DMS53 (cell line): ENCODE measurements at regions not wholly inside any gene's neighbourhood (a gene's known extent, or its start where the extent isn't known, plus 50 kb on each side); places are given as distances from the start of the nearest gene placed in this dataset.

Source experiments
- DNase-seq: peaks from one replicate; lab custom pipeline; 2025; lab: John Stamatoyannopoulos, UW

- DNase-seq, result no peak
Observed at GRCh38 chr16:59238246-59238645, 504.1 kb upstream of the GOT2 start.

DNA sequence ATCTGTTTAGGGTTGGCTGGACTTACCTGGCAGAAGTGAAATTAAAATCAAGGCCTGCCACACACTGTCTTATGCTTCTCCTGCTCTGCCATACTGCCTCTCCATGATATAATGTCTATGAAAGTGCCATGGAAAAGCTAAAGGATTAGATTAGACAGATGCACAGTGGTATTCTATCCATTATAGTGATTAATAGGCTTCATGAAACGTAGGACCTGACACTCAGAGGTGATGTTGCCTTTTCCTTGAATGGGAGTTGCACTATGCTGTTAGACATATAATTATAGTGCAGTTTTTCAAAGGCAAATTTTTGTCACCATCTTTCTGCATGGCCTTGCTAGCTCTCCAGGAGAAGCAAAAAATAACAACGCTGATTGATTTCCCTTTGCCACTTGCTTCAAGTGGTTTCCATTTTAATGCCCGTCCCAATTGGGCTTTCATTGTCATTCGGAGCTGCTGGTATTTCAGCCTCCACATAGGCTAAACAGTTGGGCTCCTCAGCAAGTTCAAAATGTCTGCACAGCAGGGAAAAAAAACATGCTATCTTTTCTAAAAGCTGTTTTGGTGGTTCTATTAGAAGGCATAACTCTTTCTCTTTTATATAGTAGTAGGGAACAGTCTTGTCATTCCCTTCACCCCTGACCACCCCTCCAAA, 502.8 kb upstream of the GOT2 start:
- DNase-seq, result no peak

GRCh38 chr16:59224401-59224800, 490.3 kb upstream of the GOT2 start:
- DNase-seq, result no peak

GRCh38 chr16:59220011-59220410, 485.9 kb upstream of the GOT2 start:
- DNase-seq, result no peak

GRCh38 chr16:59216291-59216690, 482.2 kb upstream of the GOT2 start:
- no peak for DNase-seq

- no peak for DNase-seq
Observed at GRCh38 chr16:59214455-59214854, 480.3 kb upstream of the GOT2 start.

DNA sequence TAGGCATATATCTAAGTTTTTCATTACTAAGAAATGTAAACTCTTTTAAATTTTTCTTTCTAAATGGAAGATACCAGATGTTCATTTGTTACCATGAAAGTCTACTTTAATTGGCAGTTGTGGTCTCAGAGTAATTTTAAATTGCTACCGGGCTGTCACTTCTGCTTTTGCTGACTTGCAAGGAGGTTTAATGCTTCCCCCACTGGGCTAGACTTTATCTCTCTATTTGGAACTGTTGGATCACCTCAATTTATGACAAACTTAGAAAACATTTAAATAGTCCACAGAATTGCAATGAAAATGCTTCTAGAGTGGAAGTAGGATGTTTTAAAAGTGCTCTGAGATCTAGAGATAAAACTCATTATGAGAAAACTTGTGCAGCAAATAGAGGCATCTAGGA, 479.8 kb upstream of the GOT2 start:
- no peak for DNase-seq

DNA sequence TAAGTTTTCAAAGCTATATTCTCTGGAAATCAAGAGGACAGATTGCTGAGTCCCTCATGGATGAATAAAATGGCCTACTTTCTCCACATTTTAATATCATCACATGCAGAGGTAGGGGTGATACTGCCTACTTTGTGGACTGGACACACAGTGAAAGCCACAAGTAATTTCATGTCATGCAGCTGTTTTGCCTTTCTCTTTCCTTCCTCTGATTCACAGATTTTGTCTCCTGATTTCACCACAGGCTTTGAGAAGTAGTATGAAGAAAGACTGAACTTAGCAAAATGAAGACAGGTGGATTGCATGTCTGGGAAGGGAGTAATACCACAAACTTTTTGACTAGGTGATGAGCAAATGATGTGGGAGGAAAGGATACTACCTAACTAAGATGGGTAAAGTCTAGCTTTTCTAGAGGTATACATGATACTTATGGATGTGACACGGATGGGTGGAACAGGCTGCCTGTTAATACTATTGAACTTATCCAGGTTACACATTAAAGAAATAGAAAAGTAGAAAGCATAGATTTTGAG, 478.4 kb upstream of the GOT2 start:
- no peak for DNase-seq

DNA sequence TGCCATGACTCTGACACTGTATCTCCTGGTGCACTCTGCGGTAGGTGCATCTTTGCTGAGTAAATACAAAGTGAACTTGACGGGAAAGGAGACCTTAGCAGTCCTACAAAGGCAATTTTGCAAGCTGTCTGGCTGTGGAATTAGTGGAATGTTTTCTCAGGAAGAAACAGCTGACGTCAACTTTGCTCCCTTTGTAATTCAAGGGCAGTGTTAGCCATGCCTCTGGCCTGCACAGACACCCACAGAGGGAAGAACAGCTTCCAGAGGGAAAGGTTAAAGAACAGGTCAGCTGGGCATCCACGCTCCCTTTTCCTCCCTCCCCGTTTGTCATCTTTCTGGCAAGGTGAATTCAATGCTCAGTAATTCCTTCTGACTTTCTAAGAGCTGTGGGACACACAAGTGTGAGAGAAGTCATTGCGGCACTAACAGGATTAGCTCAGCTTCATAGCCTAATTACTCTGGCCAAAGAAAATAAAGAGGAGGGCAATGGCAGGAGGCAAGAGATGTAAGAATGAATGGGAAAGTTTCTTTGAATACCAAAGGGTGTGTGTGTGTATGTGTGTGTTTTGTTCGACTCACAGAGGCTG, 476.9 kb upstream of the GOT2 start:
- DNase-seq, result no peak

DNA sequence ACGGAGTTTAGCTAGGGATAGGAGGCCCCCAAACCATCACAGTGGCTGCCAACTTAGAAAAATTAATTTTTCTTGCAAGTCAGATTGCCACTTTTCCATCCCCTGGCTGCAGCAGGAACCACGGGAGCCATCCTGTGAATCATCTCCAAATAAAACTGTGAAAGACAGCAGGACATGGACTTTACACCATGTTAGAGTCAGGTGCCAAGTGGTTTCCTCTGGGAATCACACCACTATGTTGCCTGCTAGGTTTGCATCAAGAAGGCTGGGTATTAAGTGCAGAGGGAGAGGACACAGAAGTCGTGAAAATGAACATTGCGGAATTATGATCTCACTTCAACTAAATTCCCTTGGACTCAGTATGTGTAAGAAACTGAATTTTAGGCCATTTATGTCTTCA, 471.3 kb upstream of the GOT2 start:
- DNase-seq, result no peak

GRCh38 chr16:59204589-59204988, 470.5 kb upstream of the GOT2 start:
- no peak for DNase-seq

GRCh38 chr16:59202233-59202862, 468.2 kb upstream of the GOT2 start:
- DNase-seq, result no peak

DNA sequence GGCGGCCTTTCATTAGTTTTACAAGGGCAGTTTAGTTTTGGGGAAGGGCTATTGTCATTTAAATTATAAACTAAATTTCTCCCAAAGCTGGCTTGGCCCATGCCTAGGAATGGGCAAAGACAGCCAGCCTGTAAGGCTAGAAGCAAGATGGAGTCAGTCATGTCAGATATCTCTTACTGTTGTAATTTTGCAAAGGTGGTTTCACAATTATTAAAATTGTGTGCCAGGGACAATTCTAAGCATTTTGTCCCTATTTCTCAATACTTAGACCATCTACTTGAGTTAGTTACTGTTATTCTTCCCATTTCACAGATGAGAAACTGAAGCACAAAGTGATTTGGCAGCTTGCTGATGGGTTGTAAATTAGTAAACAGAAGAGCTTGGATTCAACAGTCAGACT, 467.7 kb upstream of the GOT2 start:
- no peak for DNase-seq

- DNase-seq, result no peak
Observed at GRCh38 chr16:59201160-59201559, 467.0 kb upstream of the GOT2 start.

- no peak for DNase-seq
Observed at GRCh38 chr16:59198487-59198886, 464.4 kb upstream of the GOT2 start.

- no peak for DNase-seq
Observed at GRCh38 chr16:59195242-59195641, 461.1 kb upstream of the GOT2 start.

DNA sequence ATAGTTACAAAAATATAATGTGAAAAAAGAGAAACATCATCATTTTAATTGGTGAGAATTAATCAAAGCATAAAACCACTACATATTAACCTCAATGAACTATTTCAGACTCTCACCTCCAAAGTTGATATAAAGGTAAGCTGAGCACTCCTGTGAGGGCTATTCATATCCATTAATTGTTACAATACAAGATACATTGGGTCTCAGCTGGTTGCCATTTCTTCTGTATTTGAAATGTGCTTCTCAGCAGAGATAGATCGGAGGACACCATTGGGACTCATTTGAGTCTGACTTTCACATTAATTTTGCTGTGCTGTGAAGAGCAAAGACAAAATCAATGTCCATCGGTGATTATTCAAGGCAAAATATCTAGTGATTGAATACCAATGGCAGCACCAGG, 459.5 kb upstream of the GOT2 start:
- DNase-seq, result no peak

GRCh38 chr16:59192551-59193199, 458.6 kb upstream of the GOT2 start:
- peak; percentile 45 for DNase-seq

- DNase-seq, result no peak
Observed at GRCh38 chr16:59190731-59191130, 456.6 kb upstream of the GOT2 start.

- DNase-seq, result no peak
Observed at GRCh38 chr16:59188029-59188428, 453.9 kb upstream of the GOT2 start.

- DNase-seq, result no peak
Observed at GRCh38 chr16:59181821-59182420, 447.8 kb upstream of the GOT2 start.

DNA sequence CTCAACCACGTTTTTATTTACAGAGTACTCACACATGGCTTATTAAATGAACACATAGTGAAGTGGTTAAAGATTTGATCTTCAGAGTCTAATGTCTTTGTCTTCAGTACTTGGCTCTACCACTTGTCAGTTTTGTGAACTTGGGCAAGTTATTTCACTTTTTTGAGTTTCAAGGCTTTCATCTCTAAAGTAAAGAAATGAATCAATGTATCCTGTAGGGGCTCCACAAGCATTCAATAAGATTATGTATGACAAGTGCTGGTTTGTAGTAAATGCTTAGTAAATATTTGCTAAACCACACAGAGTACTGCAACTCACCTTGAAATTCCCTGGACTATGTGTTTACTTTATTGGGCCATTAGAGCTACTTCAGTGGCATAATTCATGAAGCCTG, 446.0 kb upstream of the GOT2 start:
- no peak for DNase-seq
